OCI-LY3 (cell line): ENCODE measurements at regions not wholly inside any gene's neighbourhood (a gene's known extent, or its start where the extent isn't known, plus 50 kb on each side); places are given as distances from the start of the nearest gene placed in this dataset.

Source experiments
- CTCF ChIP-seq: fragments of 200-600, 300-600 bp; sonication (generic); IDR thresholded peaks from 2 replicates; pipeline ENCODE4 v1.5.1; 2014; ENCODE audit warnings: antibody characterized with exemption, low read length, low read depth
- EZH2phosphoT487 ChIP-seq: fragments of 200-600 bp; shearing (Covaris generic); IDR thresholded peaks from 2 replicates; pipeline ENCODE4 v1.6.1; 2018; ENCODE audit warnings: antibody characterized with exemption, mixed run types, low read depth

- TF ChIP-seq CTCF = peak; percentile 54
- no peak for TF ChIP-seq EZH2phosphoT487
Measured at GRCh38 chr5:155943516-155944407, 383.2 kb upstream of the SGCD start.
